Body of pancreas (tissue), 4 donors: ENCODE measurements at regions not wholly inside any gene's neighbourhood (a gene's known extent, or its start where the extent isn't known, plus 50 kb on each side); places are given as distances from the start of the nearest gene placed in this dataset.

ENCODE experiments used
- ATAC-seq: fragments of 150-250 bp; one replicate; pipeline ENCODE4 v1.9.1; 2016
- DNase-seq, 4 donors: peaks; one replicate each; pipeline ENCODE4 v3.0.0-alpha.2; 2019
- H3K27ac ChIP-seq, 4 donors: fragments of 200-600 bp; sonication (generic); 1 replicate in 3 of 4; 2 replicates in 1 of 4; pipeline versions ENCODE4 v1.5.1 to v1.6.1; 2016 to 2019; ENCODE audit warnings: mild to moderate bottlenecking in 1 of 4, mixed read lengths in 1 of 4, moderate library complexity in 1 of 4
- H3K27me3 ChIP-seq, 2 donors: fragments of 200-600 bp; sonication (generic); one replicate each; pipeline ENCODE4 v1.6.0; 2016; ENCODE audit warnings: mild to moderate bottlenecking in 1 of 2
- H3K36me3 ChIP-seq, 2 donors: fragments of 200-600 bp; sonication (generic); replicated peaks in 1 of 2; 2 replicates each; pipeline ENCODE4 v1.5.1; 2016; ENCODE audit warnings: low read depth in 2 of 2; ENCODE audit not compliant: insufficient read depth in 1 of 2
- H3K4me1 ChIP-seq: fragments of 200-600 bp; sonication (generic); one replicate; pipeline ENCODE4 v1.6.0; 2016
- H3K4me3 ChIP-seq, 2 donors: fragments of 200-600 bp; sonication (generic); 1 replicate in 1 of 2; 2 replicates in 1 of 2; pipeline ENCODE4 v1.5.1; 2016 to 2019
- H3K9me3 ChIP-seq, 3 donors: fragments of 200-600 bp; sonication (generic); 1 replicate in 2 of 3; 2 replicates in 1 of 3; pipeline ENCODE4 v1.5.1; 2016
- CTCF ChIP-seq, 7 experiments: fragments of 450-650 bp in 4 of 7; fragments of 200-600 bp in 3 of 7; sonication (generic) in 3 of 7; IDR thresholded peaks; one replicate each; pipeline ENCODE4 v1.5.1; 2016 to 2019; ENCODE audit warnings: antibody characterized with exemption in 7 of 7
- POLR2A ChIP-seq, 3 donors: fragments of 450-650 bp; IDR thresholded peaks; one replicate each; pipeline ENCODE4 v1.6.1; 2016; ENCODE audit warnings: antibody characterized with exemption in 3 of 3, mild to moderate bottlenecking in 2 of 3
- WGBS, 2 donors: methylation state at CpG; one replicate each; pipeline ENCODE4 v1.1.5; 2017; 5-methylcytosine and 5-hydroxymethylcytosine counted together
- intact Hi-C: fragments of 100-400 bp; cut with DNase I; formaldehyde crosslinking; loops from one replicate; pipeline ENCODE4 v1.15.1; 2023

DNA sequence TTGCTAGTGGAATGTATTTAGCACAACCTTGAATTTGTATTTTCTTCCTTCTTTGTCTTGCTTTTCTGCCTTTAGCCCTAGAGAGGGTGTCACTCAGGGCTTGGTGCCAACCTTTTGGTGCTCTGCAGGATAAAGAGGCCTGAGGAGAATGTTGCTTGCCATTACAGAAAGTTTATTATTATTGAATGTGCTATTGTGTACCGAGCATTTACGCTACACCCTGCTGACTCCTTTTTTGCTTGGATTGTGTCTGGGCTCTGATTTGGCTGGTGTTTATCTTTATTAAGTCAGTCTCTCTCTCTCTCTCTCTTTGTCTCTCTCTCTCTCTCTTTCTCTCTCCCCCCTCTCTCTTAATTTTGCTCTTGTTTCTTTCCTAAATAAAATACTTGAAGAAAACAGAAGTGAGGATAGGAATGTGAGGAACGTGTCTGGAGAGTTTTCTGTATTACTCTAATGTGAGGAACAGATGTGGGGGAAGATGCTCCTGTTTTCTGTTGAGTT lies 284.4 kb upstream of the PHYHIPL start:
- no peak for DNase-seq
- intact Hi-C loops: no loop called here
- 73 to 80% methylated on average over 3 of the region's 3 CpGs for WGBS, 2 donors

GRCh38 chr10:58894929-58895328 lies 281.5 kb upstream of the PHYHIPL start:
- ATAC-seq: no peak

More for the DNA sequence above, 284.4 kb upstream of the PHYHIPL start:
- no peak for ATAC-seq
- Histone ChIP-seq H3K27me3 (no peaks in the 10 kb centered on the region), H3K27ac (no peak overlapping the region), H3K4me1 (no peaks in the 10 kb centered on the region), H3K36me3 (no peaks in the 10 kb centered on the region), H3K4me3 (no peak overlapping the region), H3K9me3 (no peaks in the 10 kb centered on the region)
- TF ChIP-seq POLR2A (IDR thresholded peaks at IDR 0.05) (no peak), CTCF (IDR thresholded peaks at IDR 0.05) (no peak)

DNA sequence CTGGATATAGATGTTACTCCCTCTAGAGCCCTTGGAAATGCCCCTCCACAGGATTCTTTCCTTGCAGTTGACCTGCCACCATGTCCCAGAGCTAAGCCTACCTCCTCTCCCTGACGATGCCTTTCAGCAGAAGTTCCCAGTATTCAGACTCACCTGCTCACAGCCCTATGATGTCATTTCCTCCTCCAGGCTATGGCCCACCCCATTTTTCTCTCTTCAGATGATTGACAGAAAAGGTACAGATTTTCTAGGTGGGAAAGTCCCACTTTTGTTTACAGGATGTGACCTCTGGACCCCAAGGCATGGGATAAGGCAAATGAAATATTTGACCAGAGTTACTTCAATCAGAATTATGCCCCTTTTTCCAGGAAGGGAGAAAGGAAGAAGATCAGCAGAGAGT lies 280.2 kb upstream of the PHYHIPL start:
- TF ChIP-seq CTCF (IDR thresholded peaks at IDR 0.05) (no peak), POLR2A (IDR thresholded peaks at IDR 0.05) (no peak)
- Histone ChIP-seq H3K36me3 (no peaks in the 10 kb centered on the region), H3K9me3 (no peaks in the 10 kb centered on the region), H3K27me3 (no peaks in the 10 kb centered on the region), H3K4me3 (no peak overlapping the region), H3K4me1 (no peaks in the 10 kb centered on the region), H3K27ac (no peak overlapping the region)
- ATAC-seq (no peak), DNase-seq (no peak)
- 46 to 61% methylated on average over 1 of the region's 1 CpG for WGBS, 2 donors
- intact Hi-C loops: no loop called here

More at GRCh38 chr10:58894929-58895328, 281.5 kb upstream of the PHYHIPL start:
- Histone ChIP-seq H3K9me3 (no peaks in the 10 kb centered on the region), H3K4me1 (no peaks in the 10 kb centered on the region), H3K36me3 (no peaks in the 10 kb centered on the region), H3K4me3 (no peak overlapping the region), H3K27ac (no peak overlapping the region), H3K27me3 (no peaks in the 10 kb centered on the region)
- peak in 1 of 4 donors; percentile 6 for DNase-seq
- WGBS, 2 donors: 70% methylated on average over 2 of the region's 2 CpGs
- TF ChIP-seq CTCF (IDR thresholded peaks at IDR 0.05): no peak
- no peak for TF ChIP-seq POLR2A (IDR thresholded peaks at IDR 0.05)
- intact Hi-C loops: no loop called here

DNA sequence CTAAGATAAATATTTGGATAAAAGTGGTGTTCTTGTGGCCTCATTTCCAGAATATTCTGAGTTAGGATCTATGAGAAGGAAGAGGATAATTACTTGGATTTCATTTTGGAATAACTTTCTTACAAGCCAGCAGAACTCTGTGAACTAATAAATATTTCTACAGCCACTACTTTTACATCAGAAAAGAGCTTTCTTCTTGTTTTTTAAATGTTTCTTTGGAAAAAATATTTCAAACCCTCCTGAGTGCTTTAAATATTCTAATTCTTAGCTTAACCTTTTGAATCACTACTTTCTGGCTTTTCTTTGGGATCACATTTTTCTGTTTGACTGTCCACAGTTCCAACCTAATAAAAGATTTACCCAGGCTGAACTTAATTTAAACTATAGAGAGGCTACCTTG lies 279.2 kb upstream of the PHYHIPL start:
- no peak overlapping the region for H3K27ac ChIP-seq
- H3K4me1 ChIP-seq: no peaks in the 10 kb centered on the region
- no peak overlapping the region for H3K4me3 ChIP-seq
- H3K9me3 ChIP-seq: no peaks in the 10 kb centered on the region
- DNase-seq (no peak), ATAC-seq (no peak)
- intact Hi-C loops: no loop called here
- no peak for TF ChIP-seq CTCF (IDR thresholded peaks at IDR 0.05)
- no peak for TF ChIP-seq POLR2A (IDR thresholded peaks at IDR 0.05)
- H3K27me3 ChIP-seq: no peaks in the 10 kb centered on the region
- no peaks in the 10 kb centered on the region for H3K36me3 ChIP-seq

GRCh38 chr10:58897708-58898107 lies 278.7 kb upstream of the PHYHIPL start:
- Histone ChIP-seq H3K36me3 (no peaks in the 10 kb centered on the region), H3K27ac (no peak overlapping the region), H3K27me3 (no peaks in the 10 kb centered on the region), H3K9me3 (no peaks in the 10 kb centered on the region), H3K4me3 (no peak overlapping the region), H3K4me1 (no peaks in the 10 kb centered on the region)
- no peak for TF ChIP-seq CTCF (IDR thresholded peaks at IDR 0.05)
- no peak for TF ChIP-seq POLR2A (IDR thresholded peaks at IDR 0.05)
- no peak for DNase-seq
- no peak for ATAC-seq
- intact Hi-C loops: no loop called here
